Islet precursor cell (in vitro differentiated cells): ENCODE measurements at regions not wholly inside any gene's neighbourhood (a gene's known extent, or its start where the extent isn't known, plus 50 kb on each side); places are given as distances from the start of the nearest gene placed in this dataset.

Source experiments
- DNase-seq: peaks from one replicate; pipeline ENCODE4 v3.0.0-alpha.2; 2018

DNA sequence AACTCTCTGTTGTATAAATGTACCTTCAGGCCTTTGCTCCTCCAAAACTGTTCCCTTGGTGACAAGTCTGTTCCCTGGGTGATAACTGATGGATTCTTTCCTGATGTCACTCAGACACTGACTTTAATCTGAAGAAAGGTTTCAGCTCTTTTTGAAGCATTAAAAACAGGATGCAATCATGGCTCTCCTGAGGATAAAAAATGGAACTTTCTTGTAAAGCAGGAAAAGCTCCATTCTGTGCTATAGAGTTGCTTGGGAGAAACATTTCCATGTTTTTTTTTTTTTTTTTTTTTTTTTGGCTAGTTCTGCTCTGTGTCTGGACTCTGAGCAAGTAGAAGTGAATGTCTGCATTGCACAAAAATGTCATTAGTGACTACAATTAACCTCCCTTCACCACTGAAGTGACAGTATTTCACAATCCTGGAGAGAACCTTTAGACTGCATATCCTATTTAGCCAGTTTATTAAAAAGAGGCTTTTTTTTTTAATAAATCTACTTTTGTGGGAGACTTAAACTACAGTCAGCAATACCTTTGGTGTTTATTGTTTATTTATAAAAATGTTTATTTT lies 101.7 kb upstream of the PRMT6 start:
- DNase-seq: no peak

DNA sequence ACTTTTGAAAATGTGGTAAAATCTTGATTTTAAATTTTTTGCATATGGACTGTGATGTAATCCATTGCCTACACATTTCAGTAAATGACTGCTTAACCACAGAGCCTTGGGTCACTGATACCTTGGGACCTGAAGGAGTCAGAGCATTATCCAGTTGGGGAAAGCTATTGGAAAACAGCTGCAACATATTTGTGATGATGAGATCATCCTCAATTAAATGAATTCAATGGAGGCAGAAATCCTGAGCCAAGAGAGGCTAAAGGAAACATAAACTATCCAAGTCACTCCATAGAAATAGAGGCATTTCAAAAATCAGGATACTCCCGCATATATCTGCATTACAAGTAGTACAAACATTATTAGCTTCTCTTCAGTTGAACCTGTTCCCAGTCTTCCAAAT lies 99.8 kb upstream of the PRMT6 start:
- DNase-seq: no peak

DNA sequence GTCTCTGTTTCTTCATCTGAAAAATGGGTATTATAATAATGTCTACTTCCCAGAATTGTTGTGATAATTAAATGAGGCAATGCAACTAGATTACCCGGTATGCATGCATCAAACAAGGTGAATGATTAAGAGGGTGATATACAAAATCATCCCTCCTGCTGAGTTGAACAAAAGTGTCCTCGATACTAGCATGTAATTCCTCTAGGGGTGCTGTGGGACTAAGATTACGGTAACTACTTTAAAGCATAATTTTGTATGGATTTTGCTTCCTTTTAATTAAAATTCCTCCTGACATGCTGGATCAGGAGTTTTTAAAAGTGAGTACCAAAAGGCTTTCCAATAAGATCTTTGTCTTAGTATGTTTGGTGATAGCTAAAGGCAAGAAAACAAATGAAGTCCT lies 98.7 kb upstream of the PRMT6 start:
- no peak for DNase-seq

DNA sequence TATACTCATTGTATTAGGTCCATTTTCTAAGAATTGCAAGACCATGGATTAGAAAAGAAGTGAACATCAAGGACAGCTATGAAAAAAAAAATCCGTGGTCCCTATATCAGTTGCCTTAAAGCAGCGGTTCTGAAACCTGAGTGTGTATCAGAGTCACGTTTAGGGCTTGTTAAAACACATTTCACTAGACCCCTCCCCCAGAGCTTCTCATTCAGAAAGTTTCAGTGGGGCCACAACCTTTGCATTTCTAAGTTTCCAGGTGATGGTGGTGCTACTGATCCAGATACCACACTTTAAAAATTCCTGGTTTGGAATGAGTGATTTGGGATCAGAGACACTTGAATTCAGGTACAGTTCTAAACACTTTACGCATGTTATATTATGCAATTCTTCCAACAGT lies 96.1 kb upstream of the PRMT6 start:
- no peak for DNase-seq

DNA sequence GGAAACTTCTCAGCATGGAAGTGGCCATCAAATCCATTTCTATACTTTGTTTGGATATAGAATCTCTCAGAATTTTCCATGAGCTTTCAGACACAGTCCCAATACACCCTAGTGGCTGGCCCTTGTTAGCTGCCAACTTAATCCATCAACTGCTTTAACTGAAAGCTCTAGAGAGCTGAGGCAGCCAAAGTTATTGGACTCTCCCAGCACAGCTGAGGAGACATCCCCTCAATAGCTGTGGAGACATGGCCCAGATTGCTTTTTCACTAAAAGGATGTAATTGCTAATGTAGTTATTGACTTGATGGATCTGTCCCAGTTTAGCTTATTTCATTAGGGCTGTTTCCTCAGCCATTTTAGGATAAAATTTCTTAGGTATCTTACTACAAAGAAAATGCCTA lies 94.8 kb upstream of the PRMT6 start:
- no peak for DNase-seq

DNA sequence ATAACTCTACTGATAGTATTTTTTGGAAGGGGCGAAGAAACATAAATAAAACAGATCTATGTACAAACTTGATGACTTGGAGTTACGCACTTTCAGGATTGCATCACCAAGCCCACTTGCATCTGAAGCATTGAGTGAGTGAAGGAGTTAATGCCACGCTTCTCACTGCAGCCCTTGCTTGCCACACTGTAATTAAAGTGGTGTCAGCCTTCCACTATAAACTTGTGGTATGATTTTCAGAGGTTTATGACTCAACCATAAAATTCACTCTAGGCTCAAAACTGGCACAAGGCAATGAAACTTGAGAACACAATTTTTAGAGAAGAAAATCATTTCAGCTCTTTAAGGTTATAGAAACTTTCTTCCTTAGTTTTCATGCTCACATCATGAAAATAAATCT lies 93.9 kb upstream of the PRMT6 start:
- no peak for DNase-seq

DNA sequence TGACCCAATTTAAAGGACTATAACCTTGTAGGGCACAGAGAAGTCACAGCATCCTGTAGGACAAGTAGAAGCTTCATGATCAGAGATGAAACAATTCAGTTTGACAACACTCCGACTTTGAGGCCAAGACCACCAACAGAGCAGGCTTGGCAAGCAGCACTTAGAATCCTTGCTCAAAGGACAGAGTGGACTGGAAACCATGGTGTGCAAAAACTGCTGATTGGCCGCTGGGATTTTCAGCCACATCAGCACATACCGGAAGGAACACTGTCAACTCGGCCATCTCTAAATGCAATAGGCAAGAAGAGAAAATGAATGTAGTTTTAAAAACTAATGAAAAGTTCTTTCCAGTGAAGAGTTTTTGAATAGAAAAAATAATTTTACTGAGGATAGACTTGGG lies 92.0 kb upstream of the PRMT6 start:
- DNase-seq: no peak

DNA sequence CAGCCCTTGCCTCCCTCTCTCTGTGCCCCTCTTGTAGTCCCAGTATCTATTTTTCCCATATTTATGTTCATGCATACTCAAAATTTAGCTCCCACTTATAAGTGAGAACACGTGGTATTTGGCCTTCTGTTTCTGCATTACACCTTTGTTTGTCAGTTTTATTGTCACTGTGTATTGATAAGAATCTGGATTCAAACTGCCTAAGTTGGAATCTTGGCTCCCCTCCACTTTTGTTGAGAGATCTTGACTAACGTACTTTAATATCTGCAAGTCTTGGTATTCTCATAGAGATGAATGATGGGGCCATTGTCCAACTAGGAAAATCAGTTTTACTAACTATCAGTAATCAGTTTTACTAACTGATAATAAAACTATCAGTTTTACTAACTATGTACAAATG lies 87.8 kb upstream of the PRMT6 start:
- DNase-seq: no peak

DNA sequence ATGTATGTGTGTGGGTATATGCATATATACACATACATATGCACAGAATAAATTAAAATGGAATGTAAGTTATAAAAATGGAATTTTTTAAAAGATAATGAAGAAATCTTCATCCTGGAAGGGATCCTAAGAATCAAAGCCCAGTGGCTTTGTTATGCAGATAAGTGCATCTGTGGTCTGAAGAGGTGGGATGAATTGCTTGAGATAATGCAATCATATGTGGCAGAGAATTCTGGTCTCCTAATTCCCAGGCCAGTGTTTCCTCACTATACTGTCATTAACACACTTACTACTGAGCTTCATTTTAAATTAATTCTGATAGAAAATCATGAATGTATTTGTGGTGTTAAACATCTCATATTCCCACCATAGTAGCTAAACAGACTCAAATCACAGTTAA lies 86.7 kb upstream of the PRMT6 start:
- DNase-seq: no peak

DNA sequence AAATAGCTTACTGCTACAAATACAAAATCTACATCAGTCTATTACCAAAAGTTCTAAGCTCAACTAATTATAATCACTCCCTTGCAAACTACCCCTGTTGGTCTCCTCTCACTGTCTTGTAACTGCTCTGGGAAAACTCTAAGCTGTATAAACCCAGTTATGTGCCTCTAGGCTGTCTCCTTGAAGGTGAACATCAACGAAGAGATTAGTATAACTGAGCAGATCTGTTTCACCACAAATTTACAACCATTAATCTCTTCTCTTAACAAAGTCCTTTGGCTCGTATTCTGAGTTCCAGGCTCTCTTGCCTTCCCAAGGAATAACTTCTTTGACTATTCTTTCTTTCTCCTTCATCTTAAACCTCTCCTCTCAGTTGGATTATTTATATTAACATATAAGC lies 84.4 kb upstream of the PRMT6 start:
- no peak for DNase-seq

DNA sequence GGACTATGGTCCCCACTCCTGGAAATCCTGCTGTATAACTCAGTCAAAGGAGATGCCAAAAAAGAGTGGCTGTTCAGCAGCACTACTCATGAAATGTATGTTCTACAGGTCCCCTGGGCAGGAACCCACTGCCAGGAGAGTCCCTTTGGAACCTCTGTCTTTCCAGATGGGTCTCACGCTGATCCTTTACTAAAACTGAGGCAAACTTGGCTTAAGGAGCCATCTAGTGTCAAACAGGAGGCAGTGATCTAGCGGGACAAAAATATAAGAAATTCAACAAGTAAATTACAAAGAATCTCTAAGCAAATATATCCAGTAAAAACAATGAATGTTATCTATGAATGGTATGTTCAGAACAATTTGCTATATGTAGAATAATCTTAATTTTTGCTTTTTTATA lies 80.5 kb upstream of the PRMT6 start:
- DNase-seq: no peak

DNA sequence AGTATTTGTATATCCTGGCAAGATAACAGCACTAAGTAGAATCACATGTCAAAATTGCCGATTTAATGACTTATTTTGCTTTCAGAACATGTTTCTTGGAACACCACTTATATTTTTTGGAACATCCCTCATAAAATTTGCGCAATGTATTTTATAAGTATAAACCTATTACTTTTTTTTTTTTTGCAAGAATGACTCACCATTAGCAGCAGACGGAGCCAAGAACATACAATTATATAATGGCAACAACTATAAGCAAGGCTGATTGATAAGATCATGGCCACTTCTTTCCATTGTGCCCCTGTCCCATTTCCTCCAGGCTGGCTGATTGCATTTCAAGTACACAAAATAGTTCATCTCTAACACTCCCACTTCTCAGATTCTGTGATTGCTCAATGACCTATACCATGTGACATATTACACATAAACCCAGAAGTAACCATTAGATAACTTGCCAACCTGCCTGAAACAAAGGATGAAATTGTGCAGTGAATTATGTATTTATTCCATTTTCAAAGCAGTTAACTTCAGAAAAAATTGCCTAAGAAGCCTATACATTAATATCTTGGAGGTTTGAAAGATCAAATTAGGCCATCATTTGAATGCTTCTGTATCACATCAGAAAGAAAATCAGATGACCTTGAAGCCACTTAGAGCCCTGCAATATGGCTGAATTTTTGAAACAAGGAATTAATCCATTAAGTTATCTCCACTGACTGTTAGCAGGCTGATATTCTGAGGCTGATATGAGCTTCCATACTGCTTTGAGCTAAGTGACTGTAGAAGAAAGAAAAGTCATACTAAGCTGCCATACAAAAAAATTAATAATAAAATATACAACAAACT lies 77.8 kb upstream of the PRMT6 start:
- no peak for DNase-seq

DNA sequence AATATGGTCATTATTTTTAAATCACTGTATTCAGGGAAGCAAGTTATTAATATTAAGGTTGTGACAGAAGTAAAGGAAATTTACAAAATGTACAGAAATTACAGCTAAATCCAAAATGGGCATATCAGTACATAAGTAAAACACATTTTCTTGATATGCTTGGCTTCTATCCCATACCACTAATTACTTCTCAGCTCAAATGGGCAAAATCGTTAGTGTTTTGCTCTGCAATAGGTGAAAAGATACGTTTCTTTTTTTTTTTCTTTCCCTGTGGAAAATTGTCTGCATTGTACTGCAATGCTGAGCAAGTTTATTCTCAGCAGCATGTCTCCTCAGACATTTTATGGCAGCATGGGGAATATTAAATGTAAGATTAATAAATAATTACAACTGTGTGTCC lies 77.1 kb upstream of the PRMT6 start:
- no peak for DNase-seq

DNA sequence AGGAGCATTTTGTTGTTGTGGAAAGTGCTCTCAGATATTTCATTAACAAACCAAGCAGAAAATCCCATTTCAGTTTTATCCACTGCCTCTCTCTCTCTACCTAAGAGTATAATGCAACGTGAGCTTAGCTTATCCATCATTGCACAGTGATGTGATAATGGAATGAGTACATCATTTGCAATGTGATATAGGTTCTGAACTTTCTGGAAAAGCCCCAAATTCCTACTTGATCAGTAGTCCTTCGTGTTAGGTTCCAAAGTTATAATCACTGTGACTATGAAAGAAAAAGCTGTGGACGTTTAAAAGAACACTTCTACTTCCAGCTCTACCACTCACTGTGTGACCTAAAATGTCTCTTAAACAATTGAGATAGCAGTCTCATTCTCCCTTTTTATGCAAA lies 76.4 kb upstream of the PRMT6 start:
- no peak for DNase-seq

DNA sequence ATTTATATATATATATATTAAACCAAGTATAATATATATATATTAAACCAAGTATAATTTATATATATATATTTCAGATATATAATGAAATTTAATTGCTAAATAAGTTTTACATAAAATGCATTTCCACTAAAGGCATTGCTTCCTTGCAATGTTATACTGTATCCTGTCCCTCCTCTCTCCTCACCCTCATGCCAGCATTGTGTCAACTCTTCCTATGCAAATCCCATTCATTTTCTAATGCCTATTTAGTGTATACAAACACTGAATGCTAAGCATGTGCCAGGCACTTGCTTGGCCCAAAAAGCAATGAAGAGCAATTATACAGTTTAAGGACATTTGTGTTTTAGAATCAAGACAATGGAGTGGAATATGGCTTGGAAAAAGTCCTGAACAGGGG lies 71.7 kb upstream of the PRMT6 start:
- no peak for DNase-seq

DNA sequence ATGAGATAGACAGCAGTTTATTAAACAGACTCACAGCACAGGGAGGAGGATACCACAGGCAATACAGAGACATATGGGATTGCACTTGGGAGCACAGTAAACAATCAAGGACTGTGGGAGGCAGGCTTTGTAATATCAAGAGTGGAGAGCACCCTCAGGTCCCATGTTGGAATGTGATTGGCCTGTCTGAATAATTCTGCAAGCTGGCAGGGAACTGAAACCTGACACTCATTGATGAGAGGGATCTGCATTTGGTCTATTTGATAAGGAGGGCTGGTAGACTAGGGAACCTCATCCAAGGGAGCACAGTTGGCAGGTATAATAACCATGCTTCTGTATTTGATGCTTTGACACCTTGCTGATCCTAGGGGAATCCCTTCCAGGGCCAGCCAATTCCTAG lies 69.9 kb upstream of the PRMT6 start:
- DNase-seq: no peak

DNA sequence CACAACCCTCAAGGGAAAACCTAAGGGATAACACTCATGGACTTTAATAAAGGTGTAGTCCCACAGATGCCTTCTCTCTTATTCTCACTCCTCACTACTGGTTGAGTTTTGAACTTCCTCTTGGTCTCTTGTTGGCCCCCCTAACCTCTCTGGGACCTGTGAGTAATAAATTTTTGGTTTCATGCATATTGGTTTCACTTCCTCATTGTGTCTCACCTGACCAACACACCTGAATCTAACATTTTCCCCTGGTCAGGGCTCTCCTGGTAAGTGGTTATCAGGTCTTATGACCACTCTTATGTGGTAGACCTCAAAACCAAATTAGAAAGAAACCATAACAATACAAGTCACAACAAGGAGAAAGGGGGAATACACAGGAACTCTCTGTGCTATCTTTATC lies 60.5 kb upstream of the PRMT6 start:
- no peak for DNase-seq

DNA sequence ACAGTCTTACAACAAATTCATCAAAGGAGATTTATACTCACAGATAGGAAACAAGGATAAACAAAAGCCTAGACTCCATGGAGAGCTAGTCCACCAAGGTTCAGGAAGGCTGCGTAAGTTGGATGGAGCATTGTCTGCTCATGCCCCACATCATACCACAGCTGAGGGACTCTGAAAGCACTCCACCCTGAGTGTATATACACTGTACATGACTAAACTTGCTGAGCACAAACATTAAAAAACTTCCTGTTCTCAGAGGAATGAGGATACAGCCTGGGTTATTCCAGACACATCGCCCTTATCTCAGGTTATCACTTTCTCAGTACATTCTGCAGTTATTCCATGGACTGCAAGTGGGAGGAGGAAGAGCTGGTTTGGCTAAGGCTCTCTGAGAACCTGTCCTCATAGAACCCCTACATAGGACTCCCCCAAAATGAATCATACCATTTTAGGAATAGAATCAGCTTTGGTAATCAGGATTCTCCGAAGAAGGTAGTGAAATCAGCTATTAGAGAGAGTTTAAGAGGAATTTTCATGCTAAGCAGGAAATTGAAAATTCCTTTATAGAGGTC lies 58.0 kb upstream of the PRMT6 start:
- DNase-seq: no peak

DNA sequence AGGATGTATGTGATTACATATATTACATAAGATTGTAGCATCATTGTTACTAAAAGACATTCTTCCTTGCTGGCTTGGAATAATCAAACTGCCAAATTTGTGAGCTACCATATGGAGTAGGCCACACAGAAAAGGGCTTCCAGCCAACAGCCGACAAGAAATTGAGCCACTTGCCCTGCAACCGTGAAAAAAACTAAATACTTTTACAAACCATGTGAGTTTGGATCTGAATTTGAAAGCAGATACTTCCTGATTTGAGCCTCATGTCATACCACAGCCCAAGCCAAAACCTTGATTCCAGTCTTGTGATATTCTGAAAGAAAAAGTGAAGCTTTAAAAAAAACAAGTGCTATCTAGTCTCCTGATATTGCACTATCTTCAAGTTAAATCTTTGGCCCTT lies 55.6 kb upstream of the PRMT6 start:
- no peak for DNase-seq

DNA sequence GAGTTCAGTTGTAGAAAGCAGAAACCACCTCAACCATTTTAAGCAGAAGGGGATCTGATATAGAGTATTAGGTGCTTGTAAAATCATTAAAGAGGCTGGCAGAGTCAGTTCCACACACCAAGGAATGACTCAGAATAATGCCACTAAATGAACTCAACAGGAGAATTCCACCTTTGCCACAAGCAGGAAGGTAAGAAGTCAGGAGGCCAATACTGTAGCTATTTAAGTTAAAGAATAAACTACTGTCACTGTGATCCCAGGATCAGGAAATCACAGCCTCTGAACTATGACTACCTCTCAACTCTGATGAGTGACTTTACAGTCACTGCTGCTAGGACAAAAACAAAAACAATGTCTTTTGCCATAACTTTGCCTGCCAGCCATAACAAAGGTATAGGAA lies 52.5 kb upstream of the PRMT6 start:
- DNase-seq: no peak

DNA sequence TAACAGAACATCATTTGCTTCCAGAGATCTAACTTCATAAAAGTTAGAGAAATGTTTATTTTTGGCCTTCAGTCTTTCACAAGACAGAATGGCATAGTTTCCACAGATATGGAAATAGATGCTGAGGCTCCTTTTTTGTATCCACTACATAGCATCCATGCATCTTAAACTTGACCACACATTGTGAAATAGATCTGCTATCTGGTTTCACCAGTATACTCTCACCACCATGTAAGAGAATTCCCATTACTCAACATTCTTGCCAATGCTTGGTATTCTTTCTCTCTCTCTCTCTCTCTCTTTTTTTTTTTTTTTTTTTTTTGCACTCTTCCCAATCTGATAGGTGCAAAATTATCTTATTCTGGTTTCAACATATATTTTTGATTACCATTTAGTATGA lies 52.1 kb upstream of the PRMT6 start:
- no peak for DNase-seq
